ENCODE measurements at regions not wholly inside any gene's neighbourhood (a gene's known extent, or its start where the extent isn't known, plus 50 kb on each side); places are given as distances from the start of the nearest gene placed in this dataset.

GRCh38 chr19:31118986-31119385, 230.2 kb downstream of the TSHZ3 start:
- no peak for DNase-seq

- no peak for DNase-seq
These were observed 230.8 kb downstream of the TSHZ3 start for GRCh38 chr19:31118287-31118955.

DNA sequence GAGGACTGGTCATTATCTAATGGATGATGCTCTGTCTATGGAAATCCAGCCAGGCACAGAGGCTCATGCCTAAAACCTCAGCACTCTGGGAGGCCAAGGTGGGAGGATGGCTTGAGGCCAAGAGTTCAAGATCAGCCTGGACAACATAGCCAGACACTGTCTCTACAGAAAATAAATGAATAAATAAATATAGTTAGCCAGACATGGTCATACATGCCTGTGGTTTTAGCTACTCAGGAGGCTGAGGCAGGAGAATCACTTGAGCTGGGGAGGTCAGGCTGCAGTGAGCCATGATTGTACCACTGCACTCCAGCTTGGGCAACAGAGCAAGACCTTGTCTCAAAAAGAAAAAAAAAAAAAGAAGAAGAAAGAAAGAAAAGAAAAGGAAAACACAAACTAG, 234.7 kb downstream of the TSHZ3 start:
- DNase-seq = no peak

DNA sequence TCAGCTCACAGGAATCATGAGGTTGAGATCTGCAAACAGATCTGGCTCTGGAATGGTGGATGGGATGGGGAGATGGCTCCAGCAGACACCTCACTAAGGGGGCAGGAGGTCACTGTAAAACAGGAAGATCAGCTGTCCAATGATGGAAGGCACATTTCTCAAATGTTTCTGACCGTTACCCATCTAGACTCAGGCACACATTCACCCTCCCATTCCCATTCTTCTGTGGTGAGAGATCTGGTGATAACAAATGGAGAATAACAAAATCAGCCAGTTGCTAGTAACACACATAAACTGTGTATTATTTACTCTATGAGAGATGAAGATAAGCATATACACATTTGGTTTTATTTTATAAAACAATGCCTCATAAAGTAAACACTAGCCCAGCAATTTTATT, 235.9 kb downstream of the TSHZ3 start:
- no peak for DNase-seq

DNA sequence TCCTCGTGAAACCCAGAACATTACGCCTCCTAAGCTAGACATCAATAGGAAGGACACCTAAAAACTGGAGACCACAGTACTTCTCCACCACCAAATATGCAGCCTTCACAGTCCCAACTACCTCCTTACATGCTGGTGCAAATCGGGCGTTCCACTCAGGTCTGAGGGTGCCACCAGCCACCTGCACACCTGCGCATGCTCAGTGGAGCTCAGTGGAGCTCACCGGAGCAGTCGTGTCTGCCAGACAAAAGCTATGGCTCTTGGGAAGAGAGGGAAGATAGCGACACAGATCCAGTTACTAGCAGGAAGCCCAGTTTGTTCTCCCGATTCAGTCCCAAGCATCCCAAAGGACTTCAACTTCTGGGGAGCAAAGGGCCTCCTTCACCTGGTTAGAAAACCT, 237.1 kb downstream of the TSHZ3 start:
- no peak for DNase-seq

- DNase-seq = no peak
These were observed 237.5 kb downstream of the TSHZ3 start for GRCh38 chr19:31111741-31112140.

GRCh38 chr19:31110336-31110735, 238.9 kb downstream of the TSHZ3 start:
- DNase-seq = no peak

DNA sequence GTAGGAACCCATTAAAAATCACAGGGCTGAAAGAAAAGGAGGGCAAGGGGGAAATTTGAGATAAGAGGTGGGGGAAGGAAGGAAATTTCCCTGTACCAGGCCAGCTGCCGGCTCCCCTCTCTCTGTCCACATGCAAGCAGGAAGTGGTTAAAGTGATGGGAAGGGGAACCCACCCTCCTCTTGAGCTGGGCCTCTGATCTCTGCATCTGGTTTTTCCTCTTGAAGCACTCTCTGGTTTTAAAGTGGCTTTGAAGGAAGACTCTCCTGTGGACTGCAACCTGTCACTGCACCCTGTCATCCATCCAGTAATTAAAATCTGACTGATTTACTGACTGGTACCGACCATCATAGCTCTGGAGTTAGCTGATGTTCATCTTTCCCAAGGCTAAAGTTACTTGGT, 239.6 kb downstream of the TSHZ3 start:
- no peak for DNase-seq

DNA sequence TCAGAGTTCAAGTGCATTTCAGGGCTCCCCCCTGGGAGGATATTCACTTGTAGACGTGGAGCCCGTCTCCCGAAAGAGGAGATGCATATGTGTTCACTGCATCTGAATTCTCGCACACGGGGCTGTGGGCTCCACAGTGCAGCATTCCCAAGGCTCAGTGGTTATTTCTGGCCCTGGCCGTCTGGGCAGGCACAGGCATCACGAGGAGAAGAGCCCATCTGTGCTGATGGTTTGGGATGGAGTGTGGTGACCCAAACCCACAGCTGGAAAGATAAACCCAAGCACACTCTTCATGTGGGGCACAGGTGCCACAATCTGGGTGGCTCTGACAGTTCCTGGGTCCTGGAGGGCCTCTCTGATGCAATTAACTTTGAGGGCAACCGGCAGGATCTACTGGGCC, 242.1 kb downstream of the TSHZ3 start:
- DNase-seq = no peak

GRCh38 chr19:31105761-31106160, 243.5 kb downstream of the TSHZ3 start:
- DNase-seq = no peak

DNA sequence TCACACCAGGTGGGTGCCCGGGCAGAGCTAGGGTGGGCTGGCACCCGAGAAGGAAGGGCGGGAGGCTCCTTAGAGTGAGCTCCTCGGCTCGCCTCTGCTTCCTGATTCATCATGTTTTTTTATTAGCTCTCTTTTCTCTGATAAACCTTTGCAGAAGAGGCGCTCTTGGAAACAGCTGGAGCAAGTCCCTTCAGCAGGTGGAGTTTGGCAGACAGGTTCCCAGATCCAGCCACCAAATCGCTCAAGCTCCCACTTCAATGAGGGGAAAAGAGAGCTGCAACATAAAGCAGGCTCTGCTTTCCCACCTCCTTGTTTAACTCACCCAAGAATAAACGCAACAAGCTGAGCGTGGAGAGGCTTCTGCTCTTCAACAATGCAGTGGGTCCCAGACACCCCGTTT, 244.8 kb downstream of the TSHZ3 start:
- no peak for DNase-seq

- DNase-seq = no peak
These were observed 246.0 kb downstream of the TSHZ3 start for GRCh38 chr19:31103228-31103627.

DNA sequence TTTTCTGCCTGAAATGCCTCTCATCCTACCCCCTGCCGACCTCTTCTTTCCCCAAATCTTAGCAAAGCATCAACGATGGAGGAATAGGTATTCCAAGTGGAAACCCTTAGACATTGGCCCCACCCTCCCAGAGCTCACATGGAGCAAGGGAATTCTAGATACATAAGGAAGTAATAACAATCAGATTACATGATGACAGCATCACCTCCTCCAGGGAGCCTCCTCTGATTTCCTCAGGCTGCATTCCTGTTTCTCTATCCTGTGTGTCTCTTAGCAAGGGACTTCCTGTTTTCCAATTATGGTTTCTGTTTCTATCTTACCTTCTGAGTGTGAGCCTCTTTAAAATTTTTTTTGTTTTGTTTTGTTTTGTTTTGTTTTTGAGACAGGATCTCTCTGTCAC, 246.6 kb downstream of the TSHZ3 start:
- no peak for DNase-seq

DNA sequence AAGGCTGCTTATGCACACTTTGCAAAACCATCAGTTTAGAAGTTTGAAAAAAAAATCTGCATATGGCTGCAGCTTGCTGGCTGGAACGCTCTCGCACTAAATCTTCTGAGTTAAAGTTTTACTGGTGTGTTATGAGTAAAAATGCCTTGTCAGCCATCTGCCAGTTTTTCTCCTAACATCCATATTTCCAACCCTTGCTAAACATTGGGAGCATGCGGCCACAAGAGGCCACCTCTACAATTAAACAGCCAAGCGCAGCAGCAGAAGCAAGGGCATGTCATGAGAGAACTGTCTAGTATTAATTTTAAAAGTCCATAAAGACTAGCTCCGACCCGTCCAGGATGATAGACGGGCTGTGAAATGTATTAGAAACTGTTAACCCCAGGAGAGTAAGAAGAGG, 248.3 kb downstream of the TSHZ3 start:
- DNase-seq = no peak

DNA sequence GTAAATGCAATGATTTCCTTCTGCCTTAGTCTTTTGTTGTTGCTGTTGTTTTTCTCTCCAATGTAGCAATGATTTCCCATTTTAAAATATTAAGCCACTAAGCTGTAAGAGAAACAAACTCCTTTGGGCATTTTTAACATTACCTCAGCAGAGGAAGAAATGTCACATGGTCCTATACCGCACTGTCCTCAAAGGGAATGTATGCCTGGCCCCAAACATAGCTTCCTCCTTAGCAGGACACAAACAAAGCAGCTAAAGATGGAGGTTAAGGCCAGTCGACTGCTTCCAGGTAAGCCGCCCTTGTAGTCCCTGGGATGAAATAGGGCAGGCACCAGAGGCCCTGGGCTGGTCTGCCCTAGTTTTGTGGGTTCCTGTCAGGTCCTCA, 249.0 kb downstream of the TSHZ3 start:
- DNase-seq = no peak

DNA sequence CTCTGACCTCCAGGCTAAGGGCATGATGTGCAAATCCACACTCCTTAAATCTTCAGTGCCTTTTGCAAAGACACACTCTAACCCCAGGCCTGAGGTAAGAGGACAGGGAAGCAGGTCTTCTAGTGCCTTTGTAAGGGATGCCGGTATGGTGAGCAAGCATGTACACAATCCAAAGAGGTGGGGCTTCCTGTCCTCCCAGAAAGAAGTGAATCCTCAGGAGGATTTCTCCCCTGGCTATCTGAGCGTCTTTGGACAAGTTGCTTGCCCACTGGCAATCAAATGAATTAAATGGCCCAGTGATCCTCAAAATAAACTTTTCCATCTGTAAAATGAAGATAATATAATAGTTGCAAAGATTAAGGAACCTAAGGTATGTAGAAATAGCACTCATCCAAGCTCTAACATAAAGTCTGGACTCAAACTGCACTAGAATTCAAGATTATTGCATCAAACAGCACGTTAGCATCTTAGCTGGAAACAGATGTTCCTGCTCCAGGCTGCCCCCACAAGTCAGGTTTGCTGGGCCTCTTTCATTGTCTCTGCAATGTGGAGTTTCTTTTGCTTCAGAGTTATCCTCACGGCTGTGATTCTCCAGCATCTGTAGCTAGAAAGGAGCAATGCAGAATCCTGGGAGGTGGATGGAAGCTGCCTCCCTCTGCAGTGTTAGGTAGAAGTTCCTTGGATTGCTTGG, 249.6 kb downstream of the TSHZ3 start:
- DNase-seq = no peak

DNA sequence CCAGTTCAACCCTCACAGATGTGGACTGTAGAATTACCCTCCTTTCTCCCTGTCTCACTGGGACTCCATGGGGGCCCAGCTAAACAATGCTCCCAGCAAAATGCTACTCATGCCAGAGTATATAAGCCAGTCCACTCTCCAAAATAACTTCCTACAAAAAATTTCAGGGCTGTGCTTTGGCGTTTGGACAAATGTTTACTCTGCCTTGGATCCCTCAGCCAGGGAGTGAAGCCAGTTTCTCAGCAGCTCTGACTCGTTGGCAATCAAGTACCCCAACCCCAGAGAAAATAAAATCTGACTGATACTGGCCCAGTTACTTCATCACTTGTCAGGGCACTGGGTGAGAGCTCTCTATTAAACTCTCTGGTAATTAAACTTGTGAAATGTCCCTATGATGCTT, 250.4 kb downstream of the TSHZ3 start:
- no peak for DNase-seq

DNA sequence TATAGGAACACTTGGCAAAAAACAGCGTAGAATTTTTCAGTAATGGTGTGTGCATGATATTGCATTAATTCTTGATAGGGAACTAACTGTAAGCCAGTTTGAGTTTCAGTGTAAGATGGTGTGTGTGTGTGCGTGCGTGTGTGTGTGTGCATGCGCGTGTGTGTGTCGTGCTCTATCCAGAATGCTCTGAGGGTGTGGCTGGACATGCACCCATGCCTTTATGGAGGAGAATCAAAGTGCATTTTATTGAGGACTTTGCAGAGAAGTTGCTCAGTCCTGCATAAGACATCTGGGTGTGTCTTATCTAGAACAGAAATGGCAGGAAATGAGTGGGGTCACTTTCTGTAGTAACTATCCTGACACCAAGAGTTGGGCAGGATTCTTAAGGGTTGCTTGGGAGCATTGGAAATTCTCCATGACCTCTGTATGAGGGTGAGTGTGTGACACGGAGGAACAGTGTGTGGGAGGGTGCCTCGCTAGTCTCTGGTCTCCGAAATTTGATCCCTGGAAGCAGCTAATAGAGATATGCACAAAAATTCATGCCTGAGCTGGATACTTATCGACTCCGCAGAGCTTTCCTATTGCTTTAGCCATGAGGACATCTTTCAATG, 252.2 kb downstream of the TSHZ3 start:
- DNase-seq = no peak

DNA sequence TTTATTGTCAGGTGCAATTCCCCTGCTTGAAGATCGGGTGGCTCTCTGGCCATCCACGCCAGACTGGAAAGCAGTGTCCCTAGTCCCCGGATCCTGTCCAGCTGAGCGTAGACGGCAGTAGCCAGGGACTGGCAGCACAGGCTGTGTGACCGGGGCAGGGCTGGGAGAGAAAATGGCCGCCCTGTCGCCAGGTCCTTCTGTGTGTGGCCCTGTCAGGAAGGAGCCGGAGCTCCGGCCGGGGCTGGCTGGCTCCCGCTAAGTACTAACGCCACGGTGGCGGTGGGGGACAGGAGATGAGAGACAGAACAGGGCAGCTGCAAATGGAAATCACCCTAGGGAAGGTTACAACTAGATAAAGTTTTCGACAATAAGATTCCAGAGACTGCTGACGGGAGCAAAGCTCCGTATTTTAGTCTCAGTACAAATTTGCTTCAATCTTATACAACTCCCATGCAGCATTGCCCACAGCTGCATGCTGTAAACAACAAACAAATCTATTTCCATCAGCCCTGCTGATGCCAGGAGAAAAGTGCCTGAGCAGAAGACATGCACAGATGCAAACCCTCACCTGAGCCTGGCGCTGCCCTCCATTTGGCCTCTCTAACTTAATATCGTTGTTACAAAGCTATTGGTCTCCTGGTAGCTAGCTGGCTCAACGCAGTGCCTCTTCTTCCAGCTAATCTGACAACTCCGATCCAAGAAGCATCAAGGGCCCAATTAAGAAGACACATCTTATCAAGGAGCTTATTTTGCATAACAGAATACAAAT, 253.0 kb downstream of the TSHZ3 start:
- DNase-seq = no peak

- DNase-seq = no peak
These were observed 254.0 kb downstream of the TSHZ3 start for GRCh38 chr19:31095100-31095804.

DNA sequence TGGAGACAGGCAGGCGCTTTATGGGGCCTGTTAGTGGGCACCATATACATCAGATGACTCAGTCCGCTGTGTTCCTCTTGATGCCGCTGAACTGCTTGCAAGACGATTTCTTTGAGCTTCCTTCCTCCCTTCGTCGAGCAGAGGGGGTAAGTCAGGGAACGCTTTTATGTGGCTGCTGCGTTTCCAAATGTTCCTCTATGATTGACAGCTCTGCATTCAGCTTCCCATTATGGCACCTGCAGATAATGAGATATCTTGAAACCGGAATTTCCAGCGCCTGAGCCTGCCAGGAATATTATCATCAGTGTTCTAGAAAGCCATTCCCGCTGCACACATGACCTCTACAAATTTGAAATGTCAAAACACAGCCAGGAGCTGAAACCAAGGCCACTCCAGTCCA, 257.0 kb downstream of the TSHZ3 start:
- no peak for DNase-seq

DNA sequence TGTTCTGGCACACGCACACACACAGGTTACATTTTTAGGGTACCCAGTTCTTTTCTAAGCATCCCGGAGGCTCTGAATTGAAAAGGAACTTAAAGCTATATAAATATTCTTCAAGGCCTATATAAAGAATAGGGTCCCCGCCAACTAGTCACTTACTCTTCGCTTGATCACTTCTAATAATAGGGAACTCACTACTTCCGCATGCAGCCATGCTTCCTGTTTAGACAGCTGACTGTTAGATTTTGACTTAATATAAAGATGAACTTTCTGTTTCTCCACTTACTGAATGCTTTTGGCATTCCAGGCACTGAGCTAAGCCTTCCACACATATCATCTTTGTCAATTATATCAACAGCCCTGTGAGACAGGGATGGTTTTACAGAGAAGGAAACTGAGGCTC, 259.6 kb downstream of the TSHZ3 start:
- DNase-seq = no peak

GRCh38 chr19:31085125-31085524, 264.1 kb downstream of the TSHZ3 start:
- no peak for DNase-seq
